ENCODE measurements at regions not wholly inside any gene's neighbourhood (a gene's known extent, or its start where the extent isn't known, plus 50 kb on each side); places are given as distances from the start of the nearest gene placed in this dataset.

GRCh38 chr11:131195661-131196517 lies 174.5 kb upstream of the NTM start:
- DNase-seq, result no peak

DNA sequence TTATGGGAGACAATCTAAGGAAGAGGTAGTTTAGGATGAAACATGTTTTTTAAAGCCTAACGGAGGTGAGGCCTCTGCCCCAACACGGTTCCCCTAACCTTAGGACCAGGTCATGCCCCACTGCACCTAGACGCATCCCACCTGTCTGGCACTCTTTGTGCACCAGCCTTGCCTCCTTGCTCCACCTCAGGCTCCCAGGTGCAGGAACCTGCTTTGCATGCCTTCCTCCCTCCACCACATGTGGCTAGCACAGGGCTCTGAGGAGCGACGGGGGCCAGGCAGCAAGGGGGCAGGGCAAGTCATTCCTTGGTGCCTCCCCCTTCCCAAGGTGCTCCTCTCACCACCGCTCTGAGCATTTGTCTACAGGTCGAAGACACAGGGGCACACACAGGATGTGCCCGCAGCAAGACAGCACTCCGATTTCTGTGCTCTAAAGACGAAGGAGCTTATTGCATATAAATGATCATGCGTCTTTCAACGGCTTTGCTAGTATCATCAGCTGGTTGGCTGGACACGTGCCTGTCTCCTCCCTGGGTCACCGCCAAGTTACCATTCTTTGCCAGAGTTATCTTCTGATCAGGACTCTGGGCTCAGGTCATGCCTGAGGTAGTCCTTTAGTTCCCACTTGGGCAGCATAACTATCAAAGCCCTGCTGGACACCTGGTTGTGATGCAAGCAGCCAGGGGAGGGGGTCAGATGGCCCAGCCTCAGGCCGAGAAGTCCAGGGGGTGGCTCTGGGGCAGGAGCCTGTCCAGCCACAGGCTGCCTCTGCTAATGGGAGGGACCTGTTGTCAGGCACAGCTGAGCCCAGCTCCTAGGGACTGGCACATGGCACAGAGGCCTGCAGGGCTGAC lies 172.0 kb upstream of the NTM start:
- DNase-seq, result no peak

GRCh38 chr11:131199015-131199280 lies 171.5 kb upstream of the NTM start:
- no peak for DNase-seq

DNA sequence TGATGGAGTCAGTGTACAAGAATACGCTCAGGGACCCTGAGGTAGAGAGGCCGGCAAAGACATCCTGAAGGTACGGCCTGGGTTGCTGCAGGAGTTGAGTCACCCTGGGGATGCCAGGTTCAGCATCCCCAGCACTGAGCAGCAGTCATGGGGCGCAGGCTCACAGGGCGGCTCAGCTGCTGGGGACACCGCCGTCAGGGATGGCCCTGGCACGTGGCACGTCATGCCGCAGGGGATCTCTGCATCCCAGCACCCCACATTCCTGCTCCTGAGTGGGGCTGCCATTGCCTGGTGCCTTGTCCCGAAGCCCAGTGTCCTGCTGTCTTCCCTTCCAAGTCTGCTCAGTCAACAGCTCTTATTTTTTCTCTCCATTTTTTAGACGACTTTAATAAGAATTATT lies 168.7 kb upstream of the NTM start:
- no peak for DNase-seq

DNA sequence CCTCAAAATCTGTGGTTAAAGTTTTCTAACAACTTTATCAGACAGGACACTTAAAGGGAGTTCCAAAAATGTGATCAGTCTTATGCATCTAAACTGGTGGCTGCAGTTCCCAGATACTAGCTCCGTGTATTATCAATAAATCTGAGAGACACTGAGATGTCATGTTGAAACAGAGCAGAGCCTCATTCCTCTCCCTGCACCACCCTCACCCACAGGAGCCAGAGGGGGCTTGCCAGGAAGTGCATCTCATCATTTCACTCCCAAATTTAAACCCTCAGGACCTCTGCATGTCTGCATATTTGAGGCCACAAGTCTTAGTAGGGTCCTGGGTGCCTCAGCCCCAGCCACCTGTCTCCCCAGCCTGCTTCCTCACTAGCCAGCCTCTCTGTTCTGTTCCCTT lies 167.4 kb upstream of the NTM start:
- no peak for DNase-seq

DNA sequence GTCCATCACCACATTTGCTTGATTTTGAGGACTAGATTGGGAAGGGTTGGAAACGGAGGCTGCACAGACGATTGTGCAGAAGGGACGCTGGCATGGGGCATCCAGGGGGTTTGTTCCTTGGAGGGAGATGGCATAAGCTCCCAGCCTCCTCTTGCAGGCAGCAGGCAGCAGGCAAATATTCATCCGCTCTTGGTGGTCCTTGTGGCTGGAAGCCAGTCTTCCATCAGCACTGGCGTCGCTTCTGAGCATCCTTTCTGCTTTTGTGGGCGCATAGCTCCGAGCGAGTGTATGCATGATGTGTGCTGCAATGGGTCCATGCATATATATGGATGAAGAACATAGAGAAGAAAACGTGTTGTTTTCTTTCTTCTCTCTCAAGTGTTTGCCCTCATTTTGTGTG lies 166.1 kb upstream of the NTM start:
- no peak for DNase-seq

- no peak for DNase-seq
Measured at GRCh38 chr11:131204765-131205380, 165.5 kb upstream of the NTM start.

- DNase-seq, result no peak
Measured at GRCh38 chr11:131206671-131207070, 163.7 kb upstream of the NTM start.

DNA sequence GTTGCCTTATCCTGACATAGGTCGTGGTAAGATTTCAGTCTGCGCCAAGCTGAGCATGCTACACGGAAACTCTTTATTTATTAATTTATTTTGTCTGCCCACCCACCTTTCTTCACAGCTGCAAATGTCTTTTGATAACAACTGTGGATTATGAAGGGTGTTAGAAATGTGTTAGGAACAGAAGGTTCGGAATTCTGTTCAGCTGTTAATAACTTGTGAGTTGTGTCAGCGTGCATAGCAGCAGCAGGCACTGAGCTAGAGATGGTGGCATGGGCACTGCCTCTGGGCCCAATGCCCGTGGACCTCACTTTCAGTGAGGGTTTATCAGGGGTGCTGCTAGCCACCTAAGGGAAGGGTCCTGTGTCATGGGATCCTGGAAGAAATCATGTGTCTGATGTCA lies 162.5 kb upstream of the NTM start:
- DNase-seq, result no peak

GRCh38 chr11:131217313-131218310 lies 152.8 kb upstream of the NTM start:
- no peak for DNase-seq

GRCh38 chr11:131218542-131218941 lies 151.9 kb upstream of the NTM start:
- DNase-seq, result no peak

DNA sequence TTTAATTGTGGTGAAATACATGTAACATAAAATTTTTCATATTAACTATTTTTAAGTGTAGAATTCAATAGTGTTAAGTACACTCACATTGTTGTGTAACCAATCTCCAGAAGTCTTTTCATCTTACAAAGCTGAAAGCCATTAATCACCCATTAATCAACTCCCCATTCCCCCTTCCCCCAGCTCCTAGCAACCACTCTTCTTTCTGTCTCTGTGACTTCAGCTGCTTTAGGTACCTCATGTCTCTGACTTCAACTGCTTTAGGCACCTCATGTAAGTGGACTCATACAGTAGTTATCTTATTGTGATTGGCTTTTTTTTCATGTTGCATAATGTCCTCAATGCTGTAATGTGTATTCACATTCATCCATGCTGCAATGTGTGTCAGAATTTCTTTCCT lies 150.8 kb upstream of the NTM start:
- no peak for DNase-seq

GRCh38 chr11:131223198-131223991 lies 147.0 kb upstream of the NTM start:
- DNase-seq, result no peak

- DNase-seq, result no peak
Measured at GRCh38 chr11:131228378-131228777, 142.0 kb upstream of the NTM start.

DNA sequence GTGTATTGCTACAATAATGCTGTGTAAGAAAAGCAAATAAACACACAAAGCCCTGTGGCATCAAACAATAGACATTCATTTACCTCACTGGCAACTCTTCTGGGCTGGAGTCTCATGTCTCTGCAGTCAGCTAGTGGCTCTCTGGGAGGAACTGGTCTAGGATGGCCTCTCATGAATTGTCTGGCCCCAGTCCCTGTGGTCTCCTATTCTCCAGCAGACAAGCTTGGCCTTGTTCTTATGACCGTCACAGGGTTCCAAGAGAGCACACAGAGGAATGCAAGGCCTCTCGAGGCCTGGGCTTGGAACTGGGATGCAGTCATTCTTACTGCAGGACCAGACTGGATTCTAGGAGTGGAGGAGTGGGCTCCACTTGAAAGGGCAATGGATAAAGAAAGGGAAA lies 141.2 kb upstream of the NTM start:
- no peak for DNase-seq

DNA sequence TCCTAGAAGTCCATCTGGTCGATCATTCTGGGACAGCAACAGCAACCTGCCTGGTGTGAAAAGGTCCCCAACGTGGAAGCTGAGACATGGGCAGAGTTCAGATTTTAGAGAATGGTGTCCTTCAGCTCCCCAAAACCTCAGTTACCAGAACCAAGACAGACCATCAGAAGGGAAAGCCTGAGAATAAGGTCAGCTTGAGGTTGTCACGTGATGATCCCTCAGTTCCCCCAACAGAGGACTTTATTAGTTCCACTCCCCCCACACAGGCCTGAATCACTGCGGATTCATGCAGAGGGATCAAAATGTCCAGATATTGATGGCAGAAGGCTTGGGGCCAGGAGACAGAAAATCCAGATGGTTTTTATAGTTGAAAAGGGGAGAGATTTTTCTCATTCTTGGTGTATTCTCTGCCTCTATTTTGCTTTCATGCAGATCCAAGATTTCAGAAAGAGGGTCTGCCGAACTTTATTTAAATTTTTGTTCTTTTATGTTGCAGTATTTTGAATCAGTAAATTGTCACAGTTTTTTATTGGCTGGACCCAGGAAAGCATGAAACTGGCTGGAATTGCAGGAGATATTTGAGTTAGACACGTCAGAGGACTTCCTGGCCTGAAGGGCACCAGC lies 139.0 kb upstream of the NTM start:
- no peak for DNase-seq

DNA sequence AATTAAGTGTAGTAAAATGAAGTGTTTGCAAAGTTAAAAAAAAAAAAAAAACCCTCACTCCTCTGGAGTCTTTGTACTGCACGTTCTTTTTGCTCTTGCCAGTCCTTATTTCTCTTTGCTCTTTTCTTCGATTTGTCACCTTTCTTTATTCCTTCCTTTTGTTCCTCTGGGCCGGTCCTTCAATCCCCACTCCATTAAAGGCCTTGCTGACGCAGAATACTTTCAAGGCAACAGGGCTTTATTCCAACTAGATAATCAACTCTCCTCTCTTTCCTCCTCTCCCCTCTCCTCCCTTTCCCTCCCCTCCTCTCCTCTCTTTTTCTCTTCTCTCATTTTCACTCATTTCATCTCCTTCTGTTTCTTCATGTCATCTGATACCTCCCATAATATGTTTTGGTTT lies 138.2 kb upstream of the NTM start:
- no peak for DNase-seq

GRCh38 chr11:131234221-131234620 lies 136.2 kb upstream of the NTM start:
- no peak for DNase-seq

GRCh38 chr11:131235328-131236298 lies 134.8 kb upstream of the NTM start:
- DNase-seq, result no peak

DNA sequence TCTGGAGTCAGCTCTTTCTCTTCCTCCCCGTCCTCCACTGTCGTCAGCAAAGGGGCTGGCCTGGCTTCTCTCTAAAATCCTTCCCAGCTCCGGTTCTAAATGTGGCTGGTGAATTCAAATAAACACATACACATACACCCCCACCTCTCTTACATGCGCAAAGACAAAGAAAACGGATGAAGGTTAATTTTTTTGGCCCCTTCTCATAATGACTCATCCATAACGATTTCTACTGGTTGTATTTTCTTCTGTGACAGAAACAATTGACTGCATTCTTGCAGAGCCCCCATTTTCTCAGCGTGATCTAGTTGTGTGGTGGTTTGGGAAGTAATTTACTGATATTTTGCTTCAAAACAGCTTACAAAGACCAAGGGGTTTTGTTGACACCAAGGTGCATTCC lies 130.0 kb upstream of the NTM start:
- DNase-seq, result no peak
